ENCODE measurements at regions not wholly inside any gene's neighbourhood (a gene's known extent, or its start where the extent isn't known, plus 50 kb on each side); places are given as distances from the start of the nearest gene placed in this dataset.
"Not testable (repeated sequence)": the region's sequence is repeated elsewhere in the genome, so short reads cannot be mapped to it uniquely, and the experiment has no call there.

DNA sequence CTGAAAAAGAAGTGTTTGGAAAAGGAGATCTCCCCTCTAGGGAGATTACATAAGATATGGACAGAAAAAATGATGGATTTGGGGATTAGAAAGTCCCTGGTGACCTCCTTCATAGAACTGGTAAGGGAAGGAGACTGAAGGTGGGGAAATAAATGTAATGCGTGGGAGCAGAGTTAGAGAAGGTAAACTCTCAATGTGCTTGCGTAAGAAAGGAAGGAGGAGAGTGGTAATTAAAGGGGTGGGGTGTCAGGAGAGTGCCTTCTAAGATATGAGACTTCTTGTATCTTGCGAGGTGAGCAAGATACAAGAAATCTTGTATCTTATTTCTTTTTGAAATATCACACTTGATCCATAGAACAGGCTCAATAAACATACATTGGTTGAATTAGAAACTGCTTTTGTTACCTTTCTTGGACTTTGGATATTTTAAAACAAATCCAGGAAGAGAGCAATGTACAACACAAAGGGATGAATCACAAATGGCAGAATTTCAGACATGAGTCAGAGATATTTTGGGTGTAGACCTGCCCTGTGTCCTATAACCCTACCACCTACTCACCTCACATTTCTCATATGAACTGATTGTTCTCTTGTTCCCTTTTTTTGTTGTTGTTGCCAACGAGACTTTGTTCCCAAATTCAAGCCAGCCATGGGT lies 342.4 kb downstream of the INSIG2 start:
- DNase-seq (ENCODE audit: extremely low read depth, insufficient read length) = no peak
- TF ChIP-seq, protein P1, sequence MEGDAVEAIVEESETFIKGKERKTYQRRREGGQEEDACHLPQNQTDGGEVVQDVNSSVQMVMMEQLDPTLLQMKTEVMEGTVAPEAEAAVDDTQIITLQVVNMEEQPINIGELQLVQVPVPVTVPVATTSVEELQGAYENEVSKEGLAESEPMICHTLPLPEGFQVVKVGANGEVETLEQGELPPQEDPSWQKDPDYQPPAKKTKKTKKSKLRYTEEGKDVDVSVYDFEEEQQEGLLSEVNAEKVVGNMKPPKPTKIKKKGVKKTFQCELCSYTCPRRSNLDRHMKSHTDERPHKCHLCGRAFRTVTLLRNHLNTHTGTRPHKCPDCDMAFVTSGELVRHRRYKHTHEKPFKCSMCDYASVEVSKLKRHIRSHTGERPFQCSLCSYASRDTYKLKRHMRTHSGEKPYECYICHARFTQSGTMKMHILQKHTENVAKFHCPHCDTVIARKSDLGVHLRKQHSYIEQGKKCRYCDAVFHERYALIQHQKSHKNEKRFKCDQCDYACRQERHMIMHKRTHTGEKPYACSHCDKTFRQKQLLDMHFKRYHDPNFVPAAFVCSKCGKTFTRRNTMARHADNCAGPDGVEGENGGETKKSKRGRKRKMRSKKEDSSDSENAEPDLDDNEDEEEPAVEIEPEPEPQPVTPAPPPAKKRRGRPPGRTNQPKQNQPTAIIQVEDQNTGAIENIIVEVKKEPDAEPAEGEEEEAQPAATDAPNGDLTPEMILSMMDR (IDR thresholded peaks at IDR 0.05; ENCODE audit: insufficient read depth, low read length, poor library complexity, severe bottlenecking) = no peak
- H3K4me3 ChIP-seq (replicated peaks; ENCODE audit: low read depth, low read length) = no peak overlapping the region
- no peaks in the 10 kb centered on the region for H3K36me3 ChIP-seq (ENCODE audit: control insufficient read depth, insufficient read depth, low read length)
- H3K27me3 ChIP-seq (replicated peaks; ENCODE audit: control insufficient read depth, insufficient read depth, low read length) = no peaks in the 10 kb centered on the region; the same call in 1 of the 2 replicates

DNA sequence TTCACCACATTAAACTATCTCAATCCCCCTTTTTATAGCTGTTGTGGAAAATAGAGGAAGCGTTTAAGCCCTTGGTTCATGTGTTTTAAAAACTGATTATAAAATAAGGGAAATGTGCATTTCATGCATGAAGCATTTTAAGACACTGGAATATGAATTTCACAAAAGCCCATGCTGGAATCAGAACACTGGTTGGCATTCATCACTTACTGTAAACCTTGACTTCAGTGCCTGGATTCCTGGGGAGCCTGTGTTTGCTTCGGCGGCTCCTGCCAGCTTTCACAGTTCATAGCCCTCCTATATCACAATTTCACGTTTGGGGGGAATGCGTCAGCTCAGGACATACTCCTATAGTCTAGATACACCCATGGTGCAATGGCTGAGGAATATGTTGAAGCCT lies 336.9 kb downstream of the INSIG2 start:
- Histone ChIP-seq H3K36me3 (ENCODE audit: control insufficient read depth, insufficient read depth, low read length) (no peaks in the 10 kb centered on the region), H3K27me3 (replicated peaks; ENCODE audit: control insufficient read depth, insufficient read depth, low read length) (no peaks in the 10 kb centered on the region), H3K4me3 (replicated peaks; ENCODE audit: low read depth, low read length) (no peak overlapping the region)
- TF ChIP-seq, protein P1 (IDR thresholded peaks at IDR 0.05; ENCODE audit: insufficient read depth, low read length, poor library complexity, severe bottlenecking) = no peak
- DNase-seq (ENCODE audit: extremely low read depth, insufficient read length) = no peak

DNA sequence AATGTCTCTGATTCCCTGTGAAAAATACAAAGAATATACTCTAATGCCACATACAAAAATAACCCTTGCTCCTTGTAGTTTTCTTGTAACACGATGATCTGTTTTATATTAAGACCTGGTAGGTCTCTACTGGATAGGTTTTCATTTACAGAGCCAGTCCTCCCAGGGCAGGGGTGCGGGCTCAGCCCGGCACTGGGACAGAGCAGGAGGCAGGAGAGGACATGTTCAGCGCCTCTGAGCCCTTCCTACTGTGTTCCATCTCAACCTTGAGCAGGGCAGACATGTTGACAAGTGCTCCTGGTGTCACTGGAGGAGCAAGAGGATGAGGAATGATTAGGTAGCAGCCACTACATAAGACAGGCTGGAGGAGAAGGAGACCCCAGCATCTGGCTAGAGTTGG lies 335.5 kb downstream of the INSIG2 start:
- Histone ChIP-seq H3K4me3 (replicated peaks; ENCODE audit: low read depth, low read length) (no peak overlapping the region), H3K27me3 (replicated peaks; ENCODE audit: control insufficient read depth, insufficient read depth, low read length) (no peaks in the 10 kb centered on the region), H3K36me3 (ENCODE audit: control insufficient read depth, insufficient read depth, low read length) (no peaks in the 10 kb centered on the region)
- no peak for DNase-seq (ENCODE audit: extremely low read depth, insufficient read length)
- TF ChIP-seq, protein P1 (IDR thresholded peaks at IDR 0.05; ENCODE audit: insufficient read depth, low read length, poor library complexity, severe bottlenecking) = no peak

DNA sequence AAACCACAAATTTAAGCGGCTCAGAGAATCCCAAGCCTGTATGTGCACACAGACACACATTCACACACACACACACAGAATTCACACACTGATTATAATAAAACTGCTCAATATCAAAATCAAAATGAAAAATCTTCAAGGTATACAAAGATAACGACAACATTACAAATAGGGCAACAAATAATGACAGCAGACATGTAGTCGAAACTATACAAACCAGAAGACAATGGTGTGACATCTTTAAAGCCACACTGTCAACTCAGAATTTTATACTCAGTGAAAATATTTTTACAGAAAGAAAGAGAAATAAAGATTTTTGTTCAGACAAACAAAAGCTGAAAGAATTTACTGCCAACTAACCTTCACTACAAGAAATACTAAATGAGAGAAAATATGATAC lies 333.4 kb downstream of the INSIG2 start:
- TF ChIP-seq, protein P1 (IDR thresholded peaks at IDR 0.05; ENCODE audit: insufficient read depth, low read length, poor library complexity, severe bottlenecking) = no peak
- Histone ChIP-seq H3K36me3 (ENCODE audit: control insufficient read depth, insufficient read depth, low read length) (no peaks in the 10 kb centered on the region), H3K27me3 (replicated peaks; ENCODE audit: control insufficient read depth, insufficient read depth, low read length) (no peaks in the 10 kb centered on the region), H3K4me3 (replicated peaks; ENCODE audit: low read depth, low read length) (no peak overlapping the region)
- DNase-seq (ENCODE audit: extremely low read depth, insufficient read length) = no peak

DNA sequence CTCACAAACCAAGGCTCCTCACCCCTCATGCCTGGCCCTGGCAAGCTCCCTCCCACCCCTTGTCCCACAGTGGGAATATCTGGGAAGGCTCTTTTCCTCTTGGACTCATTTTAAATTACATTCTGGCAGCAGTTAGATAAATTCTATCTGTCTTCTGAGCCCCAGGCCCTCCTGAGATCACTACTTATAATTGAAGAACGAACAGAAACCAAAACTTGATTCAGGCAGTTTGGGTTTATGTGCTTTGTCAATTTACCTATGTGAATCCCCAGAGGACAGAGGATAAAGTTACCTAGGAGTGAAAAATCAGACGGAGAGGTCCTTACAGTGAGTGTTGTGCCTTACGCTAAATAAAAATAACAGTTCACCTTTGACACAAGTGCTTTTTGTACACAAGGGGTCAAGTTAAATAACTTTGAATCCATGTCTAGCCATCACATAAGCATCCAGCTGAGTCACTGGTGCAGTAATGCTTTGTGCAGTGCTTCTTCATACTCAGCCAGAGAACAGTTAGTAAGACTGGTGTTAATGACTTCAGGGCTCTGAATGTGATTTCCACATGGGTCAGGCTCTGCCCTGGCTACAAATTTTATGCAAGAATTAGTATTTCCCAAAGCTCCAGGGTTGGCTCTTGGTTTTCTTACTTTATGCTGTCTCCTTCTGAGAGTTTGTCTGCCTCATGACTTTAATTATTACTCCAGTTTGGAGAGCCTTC lies 329.3 kb downstream of the INSIG2 start:
- H3K27me3 ChIP-seq (replicated peaks; ENCODE audit: control insufficient read depth, insufficient read depth, low read length) = no peaks in the 10 kb centered on the region
- H3K4me3 ChIP-seq (replicated peaks; ENCODE audit: low read depth, low read length) = no peak overlapping the region
- H3K36me3 ChIP-seq (ENCODE audit: control insufficient read depth, insufficient read depth, low read length) = no peaks in the 10 kb centered on the region
- DNase-seq (ENCODE audit: extremely low read depth, insufficient read length) = no peak
- TF ChIP-seq, protein P1 (IDR thresholded peaks at IDR 0.05; ENCODE audit: insufficient read depth, low read length, poor library complexity, severe bottlenecking) = no peak

DNA sequence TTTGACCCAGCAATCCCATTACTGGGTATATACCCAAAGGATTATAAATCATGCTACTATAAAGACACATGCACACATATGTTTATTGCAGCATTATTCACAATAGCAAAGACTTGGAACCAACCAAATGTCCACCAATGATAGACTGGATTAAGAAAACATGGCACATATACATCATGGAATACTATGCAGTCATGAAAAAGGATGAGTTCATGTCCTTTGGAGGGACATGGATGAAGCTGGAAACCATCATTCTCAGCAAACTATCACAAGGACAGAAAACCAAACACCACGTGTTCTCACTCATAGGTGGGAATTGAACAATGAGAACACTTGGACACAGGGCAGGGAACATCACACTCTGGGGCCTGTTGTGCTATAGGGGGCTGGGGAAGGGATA lies 326.9 kb downstream of the INSIG2 start:
- H3K4me3 ChIP-seq (replicated peaks; ENCODE audit: low read depth, low read length); H3K36me3 ChIP-seq (ENCODE audit: control insufficient read depth, insufficient read depth, low read length); H3K27me3 ChIP-seq (replicated peaks; ENCODE audit: control insufficient read depth, insufficient read depth, low read length); DNase-seq (ENCODE audit: extremely low read depth, insufficient read length): not testable (repeated sequence)
